Cardiac fibroblast (primary cell): ENCODE measurements at regions not wholly inside any gene's neighbourhood (a gene's known extent, or its start where the extent isn't known, plus 50 kb on each side); places are given as distances from the start of the nearest gene placed in this dataset.

Experiments used
- DNase-seq, 2 donors: peaks; one replicate each; pipeline versions ENCODE4 v3.0.0 to v3.0.0-alpha.2; 2010; ENCODE audit warnings: low read depth in 2 of 2
- H3K4me3 ChIP-seq, 2 donors: replicated peaks in 1 of 2; 1 replicate in 1 of 2; 2 replicates in 1 of 2; pipeline ENCODE4 v1.5.1; 2011; ENCODE audit warnings: low read depth in 2 of 2, low read length in 2 of 2, mild to moderate bottlenecking in 2 of 2, moderate library complexity in 1 of 2
- CTCF ChIP-seq: IDR thresholded peaks from one replicate; pipeline ENCODE4 v1.5.1; 2011; ENCODE audit warnings: low read depth, mild to moderate bottlenecking, low read length, inconsistent platforms

GRCh38 chr1:222392556-222392955, 155.3 kb downstream of the HHIPL2 start:
- no peak for TF ChIP-seq CTCF
- DNase-seq: peak in 1 of 2 donors; percentile 2
- H3K4me3 ChIP-seq: no peak overlapping the region

- no peak overlapping the region for H3K4me3 ChIP-seq
- no peak for TF ChIP-seq CTCF
- DNase-seq: peak in 1 of 2 donors; percentile 16
These were observed 157.7 kb downstream of the HHIPL2 start for GRCh38 chr1:222390181-222390580.

- no peak overlapping the region for H3K4me3 ChIP-seq
- peak; percentile 21 for TF ChIP-seq CTCF
- DNase-seq: no peak
These were observed 160.7 kb downstream of the HHIPL2 start for GRCh38 chr1:222387007-222387814.

- no peak overlapping the region for H3K4me3 ChIP-seq
- no peak for DNase-seq
- TF ChIP-seq CTCF: no peak
These were observed 161.9 kb downstream of the HHIPL2 start for GRCh38 chr1:222385955-222386354.

GRCh38 chr1:222385262-222385661, 162.6 kb downstream of the HHIPL2 start:
- no peak for TF ChIP-seq CTCF
- no peak overlapping the region for H3K4me3 ChIP-seq
- no peak for DNase-seq

GRCh38 chr1:222384531-222384930, 163.4 kb downstream of the HHIPL2 start:
- no peak for TF ChIP-seq CTCF
- H3K4me3 ChIP-seq: no peak overlapping the region
- peak in 1 of 2 donors; percentile 2 for DNase-seq

GRCh38 chr1:222382171-222382570, 165.7 kb downstream of the HHIPL2 start:
- no peak overlapping the region for H3K4me3 ChIP-seq
- no peak for DNase-seq
- TF ChIP-seq CTCF: no peak
